Tibial artery (tissue), 4 donors: ENCODE measurements at regions not wholly inside any gene's neighbourhood (a gene's known extent, or its start where the extent isn't known, plus 50 kb on each side); places are given as distances from the start of the nearest gene placed in this dataset.

Experiments used
- DNase-seq, 2 donors: peaks; one replicate each; pipeline ENCODE4 v3.0.0-alpha.2; 2019
- H3K27ac ChIP-seq, 2 donors: fragments of 200-600 bp; sonication (generic) in 1 of 2; 1 replicate in 1 of 2; 2 replicates in 1 of 2; pipeline ENCODE4 v1.5.1; 2018 to 2019; ENCODE audit warnings: mild to moderate bottlenecking in 1 of 2
- H3K27me3 ChIP-seq, 2 donors: fragments of 200-600 bp; sonication (generic) in 1 of 2; one replicate each; pipeline versions ENCODE4 v1.5.1 to v1.6.0; 2016 to 2019
- H3K36me3 ChIP-seq, 3 donors: fragments of 200-600 bp; sonication (generic) in 2 of 3; one replicate each; pipeline ENCODE4 v1.5.1; 2016 to 2019; ENCODE audit warnings: mild to moderate bottlenecking in 2 of 3
- H3K4me1 ChIP-seq, 4 donors: fragments of 200-600 bp; sonication (generic) in 2 of 4; 1 replicate in 3 of 4; 2 replicates in 1 of 4; pipeline ENCODE4 v1.5.1; 2016 to 2019
- H3K4me3 ChIP-seq, 2 donors: fragments of 200-600 bp; sonication (generic) in 1 of 2; 1 replicate in 1 of 2; 2 replicates in 1 of 2; pipeline ENCODE4 v1.5.1; 2018 to 2019; ENCODE audit warnings: mild to moderate bottlenecking in 2 of 2
- H3K9me3 ChIP-seq, 3 donors: fragments of 200-600 bp; sonication (generic) in 1 of 3; one replicate each; pipeline ENCODE4 v1.5.1; 2016 to 2019
- intact Hi-C: fragments of 100-400 bp; cut with DNase I; formaldehyde crosslinking; loops from one replicate; pipeline ENCODE4 v1.15.0; 2023; ENCODE audit warnings: low total_unique reads
- TF ChIP-seq, protein P1 (sequence below), 2 experiments: fragments of 200-600 bp in 1 of 2; fragments of 450-650 bp in 1 of 2; IDR thresholded peaks; one replicate each; pipeline ENCODE4 v1.5.1; 2017 to 2019; ENCODE audit warnings: antibody characterized with exemption in 2 of 2, mild to moderate bottlenecking in 1 of 2, moderate library complexity in 1 of 2

GRCh38 chr1:113211467-113211866 lies 138.5 kb downstream of the LRIG2 start:
- intact Hi-C loops, result no loop called here
- TF ChIP-seq, protein P1, sequence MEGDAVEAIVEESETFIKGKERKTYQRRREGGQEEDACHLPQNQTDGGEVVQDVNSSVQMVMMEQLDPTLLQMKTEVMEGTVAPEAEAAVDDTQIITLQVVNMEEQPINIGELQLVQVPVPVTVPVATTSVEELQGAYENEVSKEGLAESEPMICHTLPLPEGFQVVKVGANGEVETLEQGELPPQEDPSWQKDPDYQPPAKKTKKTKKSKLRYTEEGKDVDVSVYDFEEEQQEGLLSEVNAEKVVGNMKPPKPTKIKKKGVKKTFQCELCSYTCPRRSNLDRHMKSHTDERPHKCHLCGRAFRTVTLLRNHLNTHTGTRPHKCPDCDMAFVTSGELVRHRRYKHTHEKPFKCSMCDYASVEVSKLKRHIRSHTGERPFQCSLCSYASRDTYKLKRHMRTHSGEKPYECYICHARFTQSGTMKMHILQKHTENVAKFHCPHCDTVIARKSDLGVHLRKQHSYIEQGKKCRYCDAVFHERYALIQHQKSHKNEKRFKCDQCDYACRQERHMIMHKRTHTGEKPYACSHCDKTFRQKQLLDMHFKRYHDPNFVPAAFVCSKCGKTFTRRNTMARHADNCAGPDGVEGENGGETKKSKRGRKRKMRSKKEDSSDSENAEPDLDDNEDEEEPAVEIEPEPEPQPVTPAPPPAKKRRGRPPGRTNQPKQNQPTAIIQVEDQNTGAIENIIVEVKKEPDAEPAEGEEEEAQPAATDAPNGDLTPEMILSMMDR (IDR thresholded peaks at IDR 0.05), result no peak
- Histone ChIP-seq H3K27me3 (peaks cover 0 to 3% of the 10 kb centered on the region in 2 donors), H3K4me3 (no peak overlapping the region), H3K4me1 (no peaks in the 10 kb centered on the region), H3K9me3 (peaks cover 0 to 6% (median 0%) of the 10 kb centered on the region in 3 donors), H3K27ac (no peak overlapping the region), H3K36me3 (no peaks in the 10 kb centered on the region)
- no peak for DNase-seq

DNA sequence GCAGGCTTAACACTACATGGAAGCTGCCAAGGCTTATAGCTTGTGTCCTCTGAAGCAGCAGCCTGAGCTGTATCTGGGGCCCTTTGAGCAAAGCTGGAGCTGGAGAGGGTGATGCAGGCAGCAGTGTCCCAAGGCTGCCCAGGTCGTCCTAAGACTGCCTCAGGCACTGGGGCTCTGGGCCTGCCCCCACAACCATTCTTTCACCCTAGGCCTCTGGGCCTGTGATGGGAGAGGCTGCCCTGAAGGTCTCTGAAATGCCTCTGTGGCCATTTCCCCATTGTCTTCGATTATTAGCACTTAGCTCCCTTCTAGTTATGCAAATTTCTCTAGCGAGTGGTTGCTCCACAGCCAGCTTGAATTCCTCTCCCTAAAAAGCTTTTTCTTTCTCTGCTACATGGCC lies 142.0 kb downstream of the LRIG2 start:
- Histone ChIP-seq H3K4me1 (no peaks in the 10 kb centered on the region), H3K9me3 (peaks cover 0 to 6% (median 0%) of the 10 kb centered on the region in 3 donors), H3K4me3 (no peak overlapping the region), H3K36me3 (no peaks in the 10 kb centered on the region), H3K27me3 (peaks cover 0 to 3% of the 10 kb centered on the region in 2 donors), H3K27ac (no peak overlapping the region)
- intact Hi-C loops, result no loop called here
- DNase-seq, result no peak
- TF ChIP-seq, protein P1 (IDR thresholded peaks at IDR 0.05), result no peak

GRCh38 chr1:113216664-113217063 lies 143.7 kb downstream of the LRIG2 start:
- no peaks in the 10 kb centered on the region for H3K36me3 ChIP-seq
- DNase-seq, result no peak
- no peak overlapping the region for H3K4me3 ChIP-seq
- no peaks in the 10 kb centered on the region for H3K4me1 ChIP-seq
- TF ChIP-seq, protein P1 (IDR thresholded peaks at IDR 0.05), result no peak
- H3K27me3 ChIP-seq, result no peaks in the 10 kb centered on the region
- H3K9me3 ChIP-seq, result peaks cover 0 to 6% (median 0%) of the 10 kb centered on the region in 3 donors
- intact Hi-C loops, result no loop called here
- no peak overlapping the region for H3K27ac ChIP-seq

- Histone ChIP-seq H3K4me3 (no peak overlapping the region), H3K27me3 (no peaks in the 10 kb centered on the region), H3K9me3 (peaks cover 0 to 6% (median 0%) of the 10 kb centered on the region in 3 donors), H3K4me1 (no peaks in the 10 kb centered on the region), H3K36me3 (no peaks in the 10 kb centered on the region), H3K27ac (no peak overlapping the region)
- TF ChIP-seq, protein P1 (IDR thresholded peaks at IDR 0.05), result no peak
- DNase-seq, result no peak
- intact Hi-C loops, result no loop called here
Observed at GRCh38 chr1:113217447-113218208, 144.6 kb downstream of the LRIG2 start.

- Histone ChIP-seq H3K4me3 (no peak overlapping the region), H3K27me3 (no peaks in the 10 kb centered on the region), H3K9me3 (peaks cover 0 to 6% (median 0%) of the 10 kb centered on the region in 3 donors), H3K36me3 (no peaks in the 10 kb centered on the region), H3K4me1 (no peaks in the 10 kb centered on the region), H3K27ac (no peak overlapping the region)
- TF ChIP-seq, protein P1 (IDR thresholded peaks at IDR 0.05), result no peak
- intact Hi-C loops, result no loop called here
- no peak for DNase-seq
Observed at GRCh38 chr1:113219377-113219776, 146.4 kb downstream of the LRIG2 start.
